Trophoblast cell (in vitro differentiated cells and primary cell): ENCODE measurements at regions not wholly inside any gene's neighbourhood (a gene's known extent, or its start where the extent isn't known, plus 50 kb on each side); places are given as distances from the start of the nearest gene placed in this dataset.
A peak's percentile ranks its signal among the peaks of the same experiment; 100 is the strongest.

ENCODE experiments used
- DNase-seq, 2 donors: peaks; one replicate each; pipeline ENCODE4 v3.0.0-alpha.2; 2016
- H2AFZ ChIP-seq: 2 replicates; pipeline ENCODE4 v1.6.1; 2013; ENCODE audit warnings: low read length, moderate library complexity, mild to moderate bottlenecking; ENCODE audit not compliant: insufficient read depth, poor library complexity
- H2AK5ac ChIP-seq: 2 replicates; pipeline ENCODE4 v1.6.1; 2013; ENCODE audit warnings: mild to moderate bottlenecking, low read length
- H2BK120ac ChIP-seq: 2 replicates; pipeline ENCODE4 v1.6.1; 2013; ENCODE audit warnings: low read length, mild to moderate bottlenecking, moderate library complexity; ENCODE audit not compliant: insufficient read depth, poor library complexity
- H2BK12ac ChIP-seq: 2 replicates; pipeline ENCODE4 v1.6.1; 2013; ENCODE audit warnings: mild to moderate bottlenecking, low read length, moderate library complexity
- H2BK5ac ChIP-seq: 2 replicates; pipeline ENCODE4 v1.6.1; 2013; ENCODE audit warnings: low read length, low read depth, moderate library complexity, mild to moderate bottlenecking; ENCODE audit not compliant: poor library complexity
- H3K14ac ChIP-seq: 2 replicates; pipeline ENCODE4 v1.6.1; 2013; ENCODE audit warnings: mild to moderate bottlenecking, low read length
- H3K18ac ChIP-seq: 2 replicates; pipeline ENCODE4 v1.6.1; 2013; ENCODE audit warnings: mild to moderate bottlenecking, low read length
- H3K23ac ChIP-seq: 2 replicates; pipeline ENCODE4 v1.6.1; 2013; ENCODE audit warnings: low read length
- H3K27ac ChIP-seq: 2 replicates; pipeline ENCODE4 v1.5.1; 2013; ENCODE audit warnings: low read depth, mild to moderate bottlenecking, inconsistent platforms, low read length, moderate library complexity
- H3K27me3 ChIP-seq: 2 replicates; pipeline ENCODE4 v1.6.1; 2013; ENCODE audit warnings: inconsistent platforms, mild to moderate bottlenecking, low read length, moderate library complexity; ENCODE audit not compliant: insufficient read depth
- H3K36me3 ChIP-seq, 2 experiments: 1 replicate in 1 of 2; 2 replicates in 1 of 2; pipeline ENCODE4 v1.6.1; 2013; ENCODE audit warnings: low read length in 2 of 2, mild to moderate bottlenecking in 2 of 2, moderate library complexity in 1 of 2; ENCODE audit not compliant: insufficient read depth in 2 of 2, control insufficient read depth in 1 of 2
- H3K4ac ChIP-seq: 2 replicates; pipeline ENCODE4 v1.6.1; 2013; ENCODE audit warnings: low read depth, mild to moderate bottlenecking, low read length, moderate library complexity
- H3K4me1 ChIP-seq, 2 experiments: 1 replicate in 1 of 2; 2 replicates in 1 of 2; pipeline ENCODE4 v1.6.1; 2013; ENCODE audit warnings: low read length in 2 of 2, mild to moderate bottlenecking in 2 of 2, moderate library complexity in 1 of 2; ENCODE audit not compliant: insufficient read depth in 2 of 2, control insufficient read depth in 1 of 2
- H3K4me2 ChIP-seq: 2 replicates; pipeline ENCODE4 v1.6.1; 2013; ENCODE audit warnings: inconsistent platforms, mild to moderate bottlenecking, low read length, moderate library complexity
- H3K4me3 ChIP-seq: 2 replicates; pipeline ENCODE4 v1.5.1; 2013; ENCODE audit warnings: mild to moderate bottlenecking, low read depth, low read length, inconsistent platforms
- H3K79me1 ChIP-seq: one replicate; pipeline ENCODE4 v1.6.1; 2013; ENCODE audit warnings: low read length
- H3K79me2 ChIP-seq: 2 replicates; pipeline ENCODE4 v1.6.1; 2013; ENCODE audit warnings: low read length, mild to moderate bottlenecking; ENCODE audit not compliant: control insufficient read depth, insufficient read depth, poor library complexity
- H3K9ac ChIP-seq: 2 replicates; pipeline ENCODE4 v1.6.1; 2013; ENCODE audit warnings: mild to moderate bottlenecking, low read length
- H3K9me3 ChIP-seq: 2 replicates; pipeline ENCODE4 v1.6.1; 2013; ENCODE audit warnings: low read depth, mild to moderate bottlenecking, control low read depth, inconsistent platforms, low read length; ENCODE audit not compliant: insufficient read depth
- H4K12ac ChIP-seq: 2 replicates; pipeline ENCODE4 v1.6.1; 2013; ENCODE audit warnings: low read depth, mild to moderate bottlenecking, low read length, moderate library complexity
- H4K8ac ChIP-seq: 2 replicates; pipeline ENCODE4 v1.6.1; 2013; ENCODE audit warnings: low read depth, mild to moderate bottlenecking, low read length, moderate library complexity
- H4K91ac ChIP-seq: one replicate; pipeline ENCODE4 v1.6.1; 2013; ENCODE audit warnings: low read depth, mild to moderate bottlenecking, low read length, moderate library complexity
- WGBS: extraction: QIAGEN DNeasy Blood & Tissue Kit; methylation state at CpG from one replicate; pipeline ENCODE4 v1.1.7; 2013; ENCODE audit warnings: missing lambda C conversion rate; ENCODE audit not compliant: insufficient read length, insufficient coverage; ENCODE audit errors: extremely low coverage; 5-methylcytosine and 5-hydroxymethylcytosine counted together

DNA sequence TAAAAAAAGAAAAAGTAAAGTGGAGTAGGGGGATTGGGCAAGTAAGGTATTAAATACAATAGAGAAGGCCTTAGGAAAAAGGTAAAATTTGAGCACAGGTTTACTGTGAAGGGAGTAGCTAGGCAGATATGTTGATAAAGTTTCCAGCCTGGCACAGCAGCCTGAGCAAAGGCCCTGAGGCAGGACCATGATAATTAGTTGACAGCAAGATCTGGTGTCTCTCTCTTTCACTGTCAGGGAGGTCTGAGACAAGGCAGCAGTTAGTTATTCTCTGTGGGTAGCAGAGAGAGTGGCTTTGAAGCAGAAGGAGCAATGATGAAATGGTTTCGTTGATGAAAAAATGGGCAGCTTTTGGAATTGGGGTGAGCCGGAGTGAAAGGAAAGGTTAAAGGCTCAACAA is 119.5 kb downstream of the KDR start:
- Histone ChIP-seq H2AK5ac (no peak overlapping the region), H3K4me2 (no peak overlapping the region), H3K14ac (no peak overlapping the region), H3K27ac (no peak overlapping the region), H3K4ac (no peak overlapping the region), H3K9me3 (no peaks in the 10 kb centered on the region), H3K18ac (no peak overlapping the region), H4K91ac (no peak overlapping the region), H3K79me2 (no peaks in the 10 kb centered on the region), H3K27me3 (no peaks in the 10 kb centered on the region), H4K12ac (no peak overlapping the region), H2AFZ (no peak overlapping the region), H2BK12ac (no peak overlapping the region), H3K4me1 (peaks cover 0 to 3% of the 10 kb centered on the region in 2 experiments), H3K4me3 (no peak overlapping the region), H2BK120ac (no peak overlapping the region), H2BK5ac (no peak overlapping the region), H3K9ac (no peak overlapping the region), H3K23ac (no peak overlapping the region), H3K36me3 (no peaks in the 10 kb centered on the region), H4K8ac (no peak overlapping the region), H3K79me1 (no peaks in the 10 kb centered on the region)
- 100% methylated on average over 2 of the region's 2 CpGs for WGBS
- DNase-seq, result no peak

DNA sequence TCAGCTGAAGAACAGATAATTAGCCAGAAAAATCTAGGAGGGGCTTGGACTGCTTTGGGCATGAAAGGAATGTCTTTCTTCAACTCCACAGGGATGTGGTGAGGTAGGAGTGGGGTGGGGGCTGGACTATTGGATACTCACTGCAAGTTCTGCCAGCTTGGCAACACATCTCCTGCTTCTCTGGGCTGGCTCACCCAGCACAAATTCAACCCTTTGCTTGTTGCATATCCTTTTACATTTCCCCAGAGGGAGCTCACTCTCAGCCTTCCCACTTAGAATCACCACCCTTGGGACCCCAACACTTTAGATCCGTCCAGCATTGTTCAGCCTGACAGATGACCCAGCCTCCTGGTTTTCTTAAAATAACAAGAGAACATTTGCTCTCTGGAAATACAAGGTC is 120.6 kb downstream of the KDR start:
- no peak overlapping the region for H2AK5ac ChIP-seq
- no peak overlapping the region for H4K91ac ChIP-seq
- no peak overlapping the region for H3K4ac ChIP-seq
- no peaks in the 10 kb centered on the region for H3K79me2 ChIP-seq
- H3K27ac ChIP-seq, result no peak overlapping the region
- no peak for DNase-seq
- H3K36me3 ChIP-seq, result no peaks in the 10 kb centered on the region
- H4K8ac ChIP-seq, result no peak overlapping the region
- H2BK120ac ChIP-seq, result no peak overlapping the region
- no peak overlapping the region for H2BK12ac ChIP-seq
- H3K79me1 ChIP-seq, result no peaks in the 10 kb centered on the region
- H3K27me3 ChIP-seq, result no peaks in the 10 kb centered on the region
- H3K9me3 ChIP-seq, result no peaks in the 10 kb centered on the region
- H3K4me3 ChIP-seq, result no peak overlapping the region
- H3K4me1 ChIP-seq, result peaks cover 0 to 3% of the 10 kb centered on the region in 2 experiments
- H3K9ac ChIP-seq, result no peak overlapping the region
- H2BK5ac ChIP-seq, result no peak overlapping the region
- H3K4me2 ChIP-seq, result no peak overlapping the region
- no peak overlapping the region for H3K18ac ChIP-seq
- H3K14ac ChIP-seq, result no peak overlapping the region
- WGBS, result no CpG with 5 or more reads among the region's 1 CpG
- H3K23ac ChIP-seq, result no peak overlapping the region
- H2AFZ ChIP-seq, result no peak overlapping the region
- H4K12ac ChIP-seq, result no peak overlapping the region

DNA sequence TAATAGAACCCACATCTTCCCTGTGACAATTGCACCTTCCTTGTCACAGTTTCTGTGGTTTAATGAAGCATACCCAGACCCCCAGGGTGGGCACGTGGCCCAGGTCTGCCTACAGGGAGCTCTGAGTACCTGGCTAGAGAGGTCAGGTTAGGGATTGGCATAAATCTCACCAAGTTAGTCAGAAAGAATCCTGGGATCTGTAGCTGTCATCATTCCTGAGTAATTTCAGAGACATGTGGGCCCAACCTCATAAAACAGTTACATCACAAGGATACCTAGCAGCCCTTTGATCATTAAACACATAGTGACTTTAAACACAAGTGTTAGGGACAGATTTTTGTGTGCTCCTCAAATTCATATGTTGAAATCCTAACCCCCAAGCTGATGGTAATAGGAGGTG is 123.0 kb downstream of the KDR start:
- DNase-seq, result peak in 1 of 2 donors; percentile 35
- H3K4ac ChIP-seq, result no peak overlapping the region
- no peak overlapping the region for H2BK12ac ChIP-seq
- no peak overlapping the region for H2BK5ac ChIP-seq
- no CpG with 5 or more reads among the region's 1 CpG for WGBS
- H4K8ac ChIP-seq, result no peak overlapping the region
- H3K27ac ChIP-seq, result no peak overlapping the region
- no peak overlapping the region for H2AK5ac ChIP-seq
- no peaks in the 10 kb centered on the region for H3K9me3 ChIP-seq
- H3K9ac ChIP-seq, result no peak overlapping the region
- no peak overlapping the region for H3K4me2 ChIP-seq
- no peak overlapping the region for H3K18ac ChIP-seq
- no peak overlapping the region for H2AFZ ChIP-seq
- no peak overlapping the region for H4K12ac ChIP-seq
- H3K36me3 ChIP-seq, result no peaks in the 10 kb centered on the region
- no peak overlapping the region for H3K14ac ChIP-seq
- H2BK120ac ChIP-seq, result no peak overlapping the region
- H3K79me1 ChIP-seq, result no peaks in the 10 kb centered on the region
- H4K91ac ChIP-seq, result no peak overlapping the region
- no peaks in the 10 kb centered on the region for H3K79me2 ChIP-seq
- H3K23ac ChIP-seq, result no peak overlapping the region
- H3K4me3 ChIP-seq, result no peak overlapping the region
- no peaks in the 10 kb centered on the region for H3K27me3 ChIP-seq
- peaks cover 0 to 3% of the 10 kb centered on the region in 2 experiments for H3K4me1 ChIP-seq

DNA sequence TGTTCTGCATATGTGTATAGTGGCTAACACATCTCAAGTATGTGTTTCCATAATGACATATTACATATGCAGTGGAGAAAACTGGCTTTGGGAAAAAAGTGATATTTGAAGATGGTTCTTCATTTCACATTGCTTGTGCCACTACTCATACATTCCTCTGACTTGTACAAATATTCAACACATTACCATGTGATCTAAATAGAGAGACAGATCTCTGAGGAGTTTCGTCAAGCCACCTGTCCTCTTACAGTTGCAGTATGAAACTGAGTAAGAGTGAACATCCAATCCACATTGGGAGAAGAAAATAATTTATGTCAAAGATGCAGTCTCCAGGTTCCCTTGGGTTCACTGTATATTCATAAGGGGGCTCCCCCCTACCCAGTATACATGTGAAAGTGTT is 123.9 kb downstream of the KDR start:
- Histone ChIP-seq H3K4ac (no peak overlapping the region), H3K9me3 (no peaks in the 10 kb centered on the region), H4K8ac (no peak overlapping the region), H2AK5ac (no peak overlapping the region), H3K79me1 (no peaks in the 10 kb centered on the region), H3K4me3 (no peak overlapping the region), H3K4me1 (peaks cover 0 to 3% of the 10 kb centered on the region in 2 experiments), H4K91ac (no peak overlapping the region), H3K18ac (no peak overlapping the region), H2BK12ac (no peak overlapping the region), H2BK5ac (no peak overlapping the region), H3K79me2 (no peaks in the 10 kb centered on the region), H3K27me3 (no peaks in the 10 kb centered on the region), H3K23ac (no peak overlapping the region), H3K27ac (no peak overlapping the region), H3K4me2 (no peak overlapping the region), H2AFZ (no peak overlapping the region), H3K9ac (no peak overlapping the region), H3K36me3 (no peaks in the 10 kb centered on the region), H3K14ac (no peak overlapping the region), H4K12ac (no peak overlapping the region), H2BK120ac (no peak overlapping the region)
- WGBS, result no CpG with 5 or more reads among the region's 1 CpG
- peak in 1 of 2 donors; percentile 25 for DNase-seq
